ENCODE measurements at regions not wholly inside any gene's neighbourhood (a gene's known extent, or its start where the extent isn't known, plus 50 kb on each side); places are given as distances from the start of the nearest gene placed in this dataset.
"Not testable (repeated sequence)": the region's sequence is repeated elsewhere in the genome, so short reads cannot be mapped to it uniquely, and the experiment has no call there.

- DNase-seq, result no peak
These were observed 1406.0 kb downstream of the CDY2B start for GRCh38 chrY:16474053-16474452.

GRCh38 chrY:16454799-16455198 is 1425.2 kb downstream of the CDY2B start:
- Histone ChIP-seq H3K27ac (no peak overlapping the region), H3K36me3 (replicated peaks in 1 of 2) (no peaks in the 10 kb centered on the region), H3K4me3 (no peak overlapping the region), H3K4me1 (replicated peaks in 1 of 2) (no peaks in the 10 kb centered on the region), H3K9me3 (replicated peaks in 1 of 3) (no peaks in the 10 kb centered on the region), H3K27me3 (no peaks in the 10 kb centered on the region)
- no peak for DNase-seq
- intact Hi-C loops (cut with DNase I), result no loop called here
- no peak for TF ChIP-seq CTCF (IDR thresholded peaks at IDR 0.05)
- TF ChIP-seq POLR2A (IDR thresholded peaks at IDR 0.05), result no peak
- 60 to 64% methylated on average over 2 of the region's 2 CpGs; no CpG with 5 or more reads in 2 of the 4 donors for WGBS, 4 donors

More at GRCh38 chrY:16474053-16474452, 1406.0 kb downstream of the CDY2B start:
- Histone ChIP-seq H3K9me3 (replicated peaks in 1 of 3) (no peaks in the 10 kb centered on the region), H3K36me3 (replicated peaks in 1 of 2) (no peaks in the 10 kb centered on the region), H3K27ac (no peak overlapping the region), H3K4me1 (replicated peaks in 1 of 2) (no peaks in the 10 kb centered on the region), H3K27me3 (no peaks in the 10 kb centered on the region), H3K4me3 (no peak overlapping the region)
- WGBS, 4 donors, result 60 to 82% methylated on average over 2 of the region's 2 CpGs; no CpG with 5 or more reads in 2 of the 4 donors
- TF ChIP-seq CTCF (IDR thresholded peaks at IDR 0.05) (no peak), POLR2A (IDR thresholded peaks at IDR 0.05) (no peak)
- intact Hi-C loops (cut with DNase I), result no loop called here

- no peaks in the 10 kb centered on the region for H3K4me1 ChIP-seq (replicated peaks in 1 of 2)
- no peaks in the 10 kb centered on the region for H3K27me3 ChIP-seq
- no peaks in the 10 kb centered on the region for H3K36me3 ChIP-seq (replicated peaks in 1 of 2)
- H3K27ac ChIP-seq, result no peak overlapping the region
- no peak overlapping the region for H3K4me3 ChIP-seq
- TF ChIP-seq CTCF (IDR thresholded peaks at IDR 0.05), result no peak
- intact Hi-C loops (cut with DNase I), result no loop called here
- 75 to 84% methylated on average over 2 of the region's 2 CpGs; no CpG with 5 or more reads in 2 of the 4 donors for WGBS, 4 donors
- H3K9me3 ChIP-seq (replicated peaks in 1 of 3), result no peaks in the 10 kb centered on the region
- DNase-seq, result no peak
These were observed 1433.9 kb downstream of the CDY2B start for GRCh38 chrY:16446152-16446551.

GRCh38 chrY:16409206-16409923 is 1470.7 kb downstream of the CDY2B start:
- intact Hi-C loops (cut with DNase I); H3K27me3 ChIP-seq; H3K36me3 ChIP-seq (replicated peaks in 1 of 2); H3K4me3 ChIP-seq; H3K27ac ChIP-seq; H3K9me3 ChIP-seq (replicated peaks in 1 of 3); DNase-seq; H3K4me1 ChIP-seq (replicated peaks in 1 of 2): not testable (repeated sequence)
- no CpG with 5 or more reads among the region's 2 CpGs for WGBS, 4 donors

- H3K36me3 ChIP-seq (replicated peaks in 1 of 2); H3K27me3 ChIP-seq; intact Hi-C loops (cut with DNase I); H3K4me3 ChIP-seq; H3K27ac ChIP-seq; H3K9me3 ChIP-seq (replicated peaks in 1 of 3); DNase-seq; H3K4me1 ChIP-seq (replicated peaks in 1 of 2): not testable (repeated sequence)
- 65% methylated on average over 3 of the region's 4 CpGs; no CpG with 5 or more reads in 3 of the 4 donors for WGBS, 4 donors
These were observed 1500.6 kb downstream of the CDY2B start for GRCh38 chrY:16379458-16379857.

GRCh38 chrY:16341592-16341991 is 1538.4 kb downstream of the CDY2B start:
- H3K9me3 ChIP-seq (replicated peaks in 1 of 3); DNase-seq; H3K4me3 ChIP-seq; H3K27me3 ChIP-seq; H3K4me1 ChIP-seq (replicated peaks in 1 of 2); H3K36me3 ChIP-seq (replicated peaks in 1 of 2); H3K27ac ChIP-seq; intact Hi-C loops (cut with DNase I): not testable (repeated sequence)
- WGBS, 4 donors, result no CpG with 5 or more reads among the region's 1 CpG

GRCh38 chrY:16330032-16330758 is 1549.8 kb downstream of the CDY2B start:
- DNase-seq; H3K9me3 ChIP-seq (replicated peaks in 1 of 3); H3K36me3 ChIP-seq (replicated peaks in 1 of 2); H3K4me3 ChIP-seq; H3K4me1 ChIP-seq (replicated peaks in 1 of 2); H3K27ac ChIP-seq; H3K27me3 ChIP-seq; intact Hi-C loops (cut with DNase I): not testable (repeated sequence)
- no CpG with 5 or more reads among the region's 6 CpGs for WGBS, 4 donors

GRCh38 chrY:16329135-16329820 is 1550.7 kb downstream of the CDY2B start:
- no CpG with 5 or more reads among the region's 8 CpGs for WGBS, 4 donors
- H3K9me3 ChIP-seq (replicated peaks in 1 of 3); H3K36me3 ChIP-seq (replicated peaks in 1 of 2); H3K27ac ChIP-seq; DNase-seq; H3K4me1 ChIP-seq (replicated peaks in 1 of 2); H3K4me3 ChIP-seq; intact Hi-C loops (cut with DNase I); H3K27me3 ChIP-seq: not testable (repeated sequence)

All from adrenal gland (tissue), 9 donors.